ENCODE measurements at regions not wholly inside any gene's neighbourhood (a gene's known extent, or its start where the extent isn't known, plus 50 kb on each side); places are given as distances from the start of the nearest gene placed in this dataset.

- H3K4me3 ChIP-seq (ENCODE audit: low read depth, low read length) = no peak overlapping the region
- no peak for DNase-seq (ENCODE audit: low read depth)
- no peak for TF ChIP-seq CTCF (conservative IDR thresholded peaks at IDR 0.05; ENCODE audit: low read depth, low read length)
These were observed 130.7 kb upstream of the SSTR4 start for GRCh38 chr20:22904386-22904785.

GRCh38 chr20:22904905-22905304 is 130.2 kb upstream of the SSTR4 start:
- H3K4me3 ChIP-seq (ENCODE audit: low read depth, low read length) = no peak overlapping the region
- no peak for TF ChIP-seq CTCF (conservative IDR thresholded peaks at IDR 0.05; ENCODE audit: low read depth, low read length)
- DNase-seq (ENCODE audit: low read depth) = no peak

- no peak overlapping the region for H3K4me3 ChIP-seq (ENCODE audit: low read depth, low read length)
- TF ChIP-seq CTCF (conservative IDR thresholded peaks at IDR 0.05; ENCODE audit: low read depth, low read length) = no peak
- DNase-seq (ENCODE audit: low read depth) = no peak
These were observed 129.5 kb upstream of the SSTR4 start for GRCh38 chr20:22905658-22906057.

GRCh38 chr20:22908437-22908836 is 126.7 kb upstream of the SSTR4 start:
- DNase-seq (ENCODE audit: low read depth) = no peak
- no peak for TF ChIP-seq CTCF (conservative IDR thresholded peaks at IDR 0.05; ENCODE audit: low read depth, low read length)
- H3K4me3 ChIP-seq (ENCODE audit: low read depth, low read length) = no peak overlapping the region

GRCh38 chr20:22908944-22909343 is 126.2 kb upstream of the SSTR4 start:
- DNase-seq (ENCODE audit: low read depth) = no peak
- no peak for TF ChIP-seq CTCF (conservative IDR thresholded peaks at IDR 0.05; ENCODE audit: low read depth, low read length)

GRCh38 chr20:22909436-22909835 is 125.7 kb upstream of the SSTR4 start:
- no peak for DNase-seq (ENCODE audit: low read depth)
- H3K4me3 ChIP-seq (ENCODE audit: low read depth, low read length) = no peak overlapping the region
- no peak for TF ChIP-seq CTCF (conservative IDR thresholded peaks at IDR 0.05; ENCODE audit: low read depth, low read length)

More at GRCh38 chr20:22908944-22909343, 126.2 kb upstream of the SSTR4 start:
- H3K4me3 ChIP-seq (ENCODE audit: low read depth, low read length) = no peak overlapping the region

GRCh38 chr20:22910287-22910852 is 124.7 kb upstream of the SSTR4 start:
- no peak for TF ChIP-seq CTCF (conservative IDR thresholded peaks at IDR 0.05; ENCODE audit: low read depth, low read length)
- no peak for DNase-seq (ENCODE audit: low read depth)
- H3K4me3 ChIP-seq (ENCODE audit: low read depth, low read length) = no peak overlapping the region

Data from epithelial cell of proximal tubule (primary cell).